ENCODE measurements at regions not wholly inside any gene's neighbourhood (a gene's known extent, or its start where the extent isn't known, plus 50 kb on each side); places are given as distances from the start of the nearest gene placed in this dataset.
"Not testable (repeated sequence)": the region's sequence is repeated elsewhere in the genome, so short reads cannot be mapped to it uniquely, and the experiment has no call there.

- DNase-seq (ENCODE audit: low spot score): no peak
These were observed 238.2 kb upstream of the NEBL start for GRCh38 chr10:21135023-21135931.

GRCh38 chr10:21134645-21135022, 237.5 kb upstream of the NEBL start:
- DNase-seq (ENCODE audit: low spot score): no peak

- no peak for DNase-seq (ENCODE audit: low spot score)
These were observed 233.8 kb upstream of the NEBL start for GRCh38 chr10:21130683-21131442.

GRCh38 chr10:21130108-21130507, 233.0 kb upstream of the NEBL start:
- no peak for DNase-seq (ENCODE audit: low spot score)

GRCh38 chr10:21125471-21126228, 228.5 kb upstream of the NEBL start:
- no peak for DNase-seq (ENCODE audit: low spot score)

GRCh38 chr10:21122907-21123306, 225.8 kb upstream of the NEBL start:
- DNase-seq (ENCODE audit: low spot score): no peak

GRCh38 chr10:21121822-21122221, 224.7 kb upstream of the NEBL start:
- DNase-seq (ENCODE audit: low spot score): not testable (repeated sequence)

- no peak for DNase-seq (ENCODE audit: low spot score)
These were observed 217.6 kb upstream of the NEBL start for GRCh38 chr10:21114683-21115082.

- no peak for DNase-seq (ENCODE audit: low spot score)
These were observed 213.2 kb upstream of the NEBL start for GRCh38 chr10:21110358-21110757.

- DNase-seq (ENCODE audit: low spot score): not testable (repeated sequence)
These were observed 209.8 kb upstream of the NEBL start for GRCh38 chr10:21106931-21107330.

GRCh38 chr10:21105331-21105730, 208.2 kb upstream of the NEBL start:
- not testable (repeated sequence) for DNase-seq (ENCODE audit: low spot score)

GRCh38 chr10:21100871-21101514, 203.9 kb upstream of the NEBL start:
- DNase-seq (ENCODE audit: low spot score): no peak

- no peak for DNase-seq (ENCODE audit: low spot score)
These were observed 203.1 kb upstream of the NEBL start for GRCh38 chr10:21100190-21100589.

- DNase-seq (ENCODE audit: low spot score): no peak
These were observed 202.4 kb upstream of the NEBL start for GRCh38 chr10:21099291-21100062.

GRCh38 chr10:21097926-21098355, 200.8 kb upstream of the NEBL start:
- DNase-seq (ENCODE audit: low spot score): no peak

GRCh38 chr10:21095494-21096055, 198.5 kb upstream of the NEBL start:
- DNase-seq (ENCODE audit: low spot score): no peak

GRCh38 chr10:21095073-21095472, 198.0 kb upstream of the NEBL start:
- no peak for DNase-seq (ENCODE audit: low spot score)

- no peak for DNase-seq (ENCODE audit: low spot score)
These were observed 195.8 kb upstream of the NEBL start for GRCh38 chr10:21092683-21093524.

- no peak for DNase-seq (ENCODE audit: low spot score)
These were observed 193.5 kb upstream of the NEBL start for GRCh38 chr10:21090609-21091082.

GRCh38 chr10:21087476-21087875, 190.4 kb upstream of the NEBL start:
- no peak for DNase-seq (ENCODE audit: low spot score)
